Lung microvascular endothelial cell (primary cell): ENCODE measurements at regions not wholly inside any gene's neighbourhood (a gene's known extent, or its start where the extent isn't known, plus 50 kb on each side); places are given as distances from the start of the nearest gene placed in this dataset.
A peak's percentile ranks its signal among the peaks of the same experiment; 100 is the strongest.

Experiments used
- DNase-seq, 2 donors: peaks; one replicate each; pipeline versions ENCODE4 v3.0.0 to v3.0.0-alpha.2; 2010; ENCODE audit warnings: low read depth in 2 of 2

GRCh38 chr22:27644566-27644965 lies 157.0 kb downstream of the MN1 start:
- DNase-seq = no peak

- DNase-seq = no peak
Observed at GRCh38 chr22:27647540-27647939, 154.0 kb downstream of the MN1 start.

- no peak for DNase-seq
Observed at GRCh38 chr22:27648074-27648473, 153.5 kb downstream of the MN1 start.

- no peak for DNase-seq
Observed at GRCh38 chr22:27648853-27649252, 152.7 kb downstream of the MN1 start.

GRCh38 chr22:27650572-27650971 lies 151.0 kb downstream of the MN1 start:
- no peak for DNase-seq

DNA sequence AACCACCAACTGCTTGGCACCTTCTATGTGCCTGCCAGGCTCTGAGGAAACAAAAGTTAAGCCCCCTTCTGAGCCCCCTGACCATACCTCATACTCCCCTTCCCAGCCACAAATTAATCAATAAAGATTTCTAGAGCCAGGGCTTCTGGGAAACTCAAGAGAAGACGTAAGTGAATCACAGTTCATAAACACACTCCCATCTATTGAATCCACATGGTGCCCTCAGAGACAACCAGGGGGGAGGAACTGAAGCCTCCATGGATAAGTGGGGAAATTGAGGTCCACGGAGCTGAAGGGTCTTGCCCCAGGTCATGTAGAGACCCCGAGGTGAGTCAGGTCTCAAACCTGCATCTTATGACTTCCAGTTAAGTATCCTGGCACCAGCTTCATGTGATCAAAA lies 150.6 kb downstream of the MN1 start:
- DNase-seq = no peak

GRCh38 chr22:27651486-27651885 lies 150.1 kb downstream of the MN1 start:
- no peak for DNase-seq

DNA sequence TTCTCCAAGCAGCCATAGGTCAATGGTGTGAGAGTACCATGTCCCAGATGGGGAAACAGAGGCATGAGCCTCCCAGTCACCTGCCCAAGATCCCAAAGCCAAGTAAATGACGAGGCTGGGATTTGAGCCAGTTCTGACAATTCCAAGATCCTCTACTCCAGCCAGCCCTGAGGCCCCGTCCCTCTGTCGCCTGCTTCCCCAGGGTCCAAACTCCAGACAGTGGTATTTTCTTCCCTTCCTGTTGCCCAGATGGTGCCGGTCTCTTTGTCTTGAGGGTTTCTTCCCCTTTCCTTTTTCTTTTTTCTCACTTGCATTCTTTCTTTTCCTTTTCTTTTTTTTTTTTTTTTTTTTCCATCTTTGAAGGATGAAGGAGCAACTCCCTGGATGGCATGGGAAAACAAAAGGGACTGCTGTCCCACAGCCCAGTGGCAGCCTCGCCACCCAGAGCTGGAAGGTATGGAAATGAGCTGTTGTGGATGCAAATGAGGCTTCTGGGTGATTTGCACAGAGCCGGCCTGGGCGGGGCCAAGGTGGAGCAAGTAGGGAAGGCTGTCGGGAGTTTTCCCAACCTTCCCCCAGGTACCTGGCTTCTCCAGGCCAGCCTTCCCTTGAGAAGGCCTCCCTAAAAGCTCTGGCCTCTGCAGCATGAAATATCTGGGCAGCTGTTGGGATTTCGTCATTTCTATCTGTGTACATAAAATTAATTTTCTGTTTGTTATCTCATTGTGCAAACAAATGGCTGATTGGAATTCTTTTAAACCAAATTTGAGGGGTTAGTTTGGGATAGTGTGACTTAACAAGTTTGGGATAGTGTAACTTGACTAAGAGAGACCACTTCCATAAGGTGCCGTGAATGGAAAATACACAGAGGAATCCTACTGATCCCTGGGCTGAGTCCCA lies 146.8 kb downstream of the MN1 start:
- no peak for DNase-seq

GRCh38 chr22:27655582-27656185 lies 145.9 kb downstream of the MN1 start:
- DNase-seq = no peak

DNA sequence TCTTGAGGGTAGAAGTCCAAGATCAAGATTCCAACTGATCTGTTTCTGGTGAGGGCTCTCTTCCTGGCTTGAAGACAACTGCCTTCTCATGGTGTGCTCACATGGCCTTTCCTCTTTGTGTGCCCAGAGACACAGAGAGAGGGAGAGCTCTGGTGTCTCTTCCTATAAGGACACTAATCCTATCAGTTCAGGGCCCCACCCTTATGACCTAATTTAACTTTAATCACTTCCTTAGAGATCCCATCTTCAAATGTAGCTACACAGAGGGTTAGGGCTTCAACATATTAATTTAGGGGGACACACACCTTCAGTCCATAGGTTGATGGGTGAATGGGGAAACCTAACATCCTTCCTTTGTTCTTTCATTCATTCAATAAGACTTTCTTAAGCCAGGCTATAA lies 144.6 kb downstream of the MN1 start:
- no peak for DNase-seq

DNA sequence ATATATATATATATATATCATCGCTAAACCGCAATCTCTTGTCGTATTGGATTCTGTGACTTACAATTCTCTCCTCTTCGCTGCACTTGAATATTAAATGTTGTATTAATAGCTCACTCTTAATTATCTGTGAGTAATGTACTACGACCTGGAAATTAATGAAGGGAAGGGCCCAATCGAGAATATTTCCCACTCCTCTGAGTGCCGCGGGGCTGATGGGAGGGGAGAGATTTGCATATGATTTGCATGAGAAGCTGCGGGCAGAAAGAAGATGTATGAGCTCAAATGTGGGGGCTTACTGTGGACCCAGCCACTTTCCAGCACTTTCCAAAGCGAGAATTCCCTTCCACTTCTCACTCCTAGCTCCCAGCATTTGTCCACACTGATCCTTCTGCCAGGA lies 141.2 kb downstream of the MN1 start:
- no peak for DNase-seq

- peak; percentile 28 to 73 for DNase-seq
Observed at GRCh38 chr22:27662359-27663301, 138.9 kb downstream of the MN1 start.

- peak; percentile 45 to 56 for DNase-seq
Observed at GRCh38 chr22:27663812-27664211, 137.7 kb downstream of the MN1 start.

DNA sequence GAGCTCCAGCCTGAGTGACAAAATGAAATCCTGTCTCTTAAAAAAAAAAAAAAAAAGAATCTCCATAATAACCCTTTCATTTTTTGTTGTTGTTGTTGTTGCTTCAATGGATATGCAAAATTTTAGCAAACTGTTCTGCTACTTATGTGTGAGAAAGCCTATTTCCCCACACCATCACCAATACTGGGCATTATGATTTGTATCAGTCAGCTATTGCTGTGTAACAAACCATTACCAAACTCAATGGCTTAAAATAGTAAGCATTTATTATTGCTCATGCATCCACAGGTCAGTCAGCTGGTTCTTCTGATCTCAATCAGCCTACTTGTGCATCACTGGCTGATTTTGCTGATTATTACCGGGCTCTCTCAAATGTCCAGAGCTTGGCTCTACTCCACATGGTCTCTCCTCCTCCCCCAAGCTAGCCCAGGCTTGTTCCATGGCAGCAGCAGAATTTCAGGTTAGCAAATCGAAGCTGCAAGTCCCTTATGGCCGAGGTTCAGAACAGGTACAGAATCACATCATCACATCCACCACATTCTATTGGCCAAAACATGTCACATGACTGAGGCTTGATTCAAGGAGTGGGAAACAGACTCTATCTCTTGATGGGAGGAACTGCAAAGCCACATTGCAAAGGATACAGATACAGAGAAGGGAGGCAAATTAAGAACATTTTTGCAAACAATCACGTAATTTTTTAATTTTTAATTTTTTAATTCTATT lies 135.1 kb downstream of the MN1 start:
- DNase-seq = no peak

- DNase-seq = no peak
Observed at GRCh38 chr22:27667121-27667843, 134.3 kb downstream of the MN1 start.

GRCh38 chr22:27668828-27669797 lies 132.4 kb downstream of the MN1 start:
- DNase-seq = peak; percentile 67 to 73

GRCh38 chr22:27669798-27670599 lies 131.6 kb downstream of the MN1 start:
- peak in 1 of 2 donors; percentile 44 for DNase-seq

DNA sequence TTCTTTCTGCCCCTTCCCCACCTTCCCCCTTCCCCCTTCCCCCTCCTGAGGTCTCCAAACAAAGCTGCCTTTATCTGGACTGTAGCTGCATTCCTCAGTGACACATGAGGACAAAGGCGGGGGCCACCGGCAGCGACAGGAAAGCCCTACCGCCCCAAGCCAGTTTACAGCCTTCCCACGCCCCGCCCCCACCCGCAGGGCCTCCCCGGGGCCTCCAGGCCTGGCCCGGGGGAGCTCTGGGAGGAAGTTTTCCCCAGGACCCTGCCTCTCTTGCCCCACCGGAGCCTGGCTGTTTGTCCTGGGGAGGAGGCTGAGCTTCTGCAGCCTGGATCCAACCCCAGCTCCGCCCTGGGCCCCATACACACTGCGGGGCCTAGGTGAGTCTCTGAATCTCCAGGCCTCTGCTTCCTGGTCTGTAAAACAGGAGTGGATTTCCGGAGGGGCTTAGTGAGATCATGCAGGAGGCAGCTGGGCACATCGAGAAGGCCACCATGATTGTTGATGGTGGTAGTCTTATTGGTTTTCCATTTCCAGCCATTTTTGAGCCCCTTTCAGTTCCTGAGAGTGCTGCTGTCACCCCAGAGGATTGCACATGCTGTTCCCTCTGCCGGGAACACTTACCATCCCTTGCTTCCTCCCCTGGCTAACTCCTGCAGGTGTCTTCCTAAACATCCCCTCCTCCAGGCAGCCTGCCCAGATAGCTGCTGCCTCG lies 130.7 kb downstream of the MN1 start:
- DNase-seq = peak; percentile 34 to 63
